ENCODE measurements at regions not wholly inside any gene's neighbourhood (a gene's known extent, or its start where the extent isn't known, plus 50 kb on each side); places are given as distances from the start of the nearest gene placed in this dataset.

DNA sequence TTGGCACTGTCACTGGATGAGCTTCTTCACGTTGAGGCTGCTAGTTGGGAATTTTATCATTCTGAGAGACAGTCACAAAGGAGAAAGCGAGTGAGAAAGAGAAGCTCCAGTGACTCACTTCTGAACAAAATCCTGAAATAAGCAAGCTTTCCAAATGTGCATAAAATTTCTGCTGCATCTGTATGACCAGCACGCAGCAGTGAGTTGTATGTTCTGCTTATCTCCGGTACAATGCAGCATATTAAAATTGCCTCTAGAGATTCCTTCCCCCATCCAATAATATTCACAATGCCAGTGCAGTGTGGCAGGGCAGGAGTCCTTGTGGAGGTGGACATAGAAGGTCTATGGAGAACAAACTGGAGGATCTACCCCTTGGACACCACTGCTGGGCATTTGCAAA, 290.5 kb downstream of the ADGB start:
- DNase-seq, result no peak
- H3K36me3 ChIP-seq (replicated peaks; ENCODE audit: insufficient read depth, low read length), result no peaks in the 10 kb centered on the region
- H3K4me3 ChIP-seq (ENCODE audit: low read length), result no peak overlapping the region
- no peaks in the 10 kb centered on the region for H3K79me2 ChIP-seq (ENCODE audit: low read length)
- TF ChIP-seq, protein P1, sequence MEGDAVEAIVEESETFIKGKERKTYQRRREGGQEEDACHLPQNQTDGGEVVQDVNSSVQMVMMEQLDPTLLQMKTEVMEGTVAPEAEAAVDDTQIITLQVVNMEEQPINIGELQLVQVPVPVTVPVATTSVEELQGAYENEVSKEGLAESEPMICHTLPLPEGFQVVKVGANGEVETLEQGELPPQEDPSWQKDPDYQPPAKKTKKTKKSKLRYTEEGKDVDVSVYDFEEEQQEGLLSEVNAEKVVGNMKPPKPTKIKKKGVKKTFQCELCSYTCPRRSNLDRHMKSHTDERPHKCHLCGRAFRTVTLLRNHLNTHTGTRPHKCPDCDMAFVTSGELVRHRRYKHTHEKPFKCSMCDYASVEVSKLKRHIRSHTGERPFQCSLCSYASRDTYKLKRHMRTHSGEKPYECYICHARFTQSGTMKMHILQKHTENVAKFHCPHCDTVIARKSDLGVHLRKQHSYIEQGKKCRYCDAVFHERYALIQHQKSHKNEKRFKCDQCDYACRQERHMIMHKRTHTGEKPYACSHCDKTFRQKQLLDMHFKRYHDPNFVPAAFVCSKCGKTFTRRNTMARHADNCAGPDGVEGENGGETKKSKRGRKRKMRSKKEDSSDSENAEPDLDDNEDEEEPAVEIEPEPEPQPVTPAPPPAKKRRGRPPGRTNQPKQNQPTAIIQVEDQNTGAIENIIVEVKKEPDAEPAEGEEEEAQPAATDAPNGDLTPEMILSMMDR (IDR thresholded peaks at IDR 0.05; ENCODE audit: low read length), result no peak
- H3F3A ChIP-seq (ENCODE audit: insufficient read depth, low read length), result no peaks in the 10 kb centered on the region
- no peaks in the 10 kb centered on the region for H3K27me3 ChIP-seq (replicated peaks; ENCODE audit: insufficient read depth, low read length)
- no peak overlapping the region for H3K9ac ChIP-seq (ENCODE audit: low read length)
- H3K27ac ChIP-seq (ENCODE audit: low read length), result no peak overlapping the region
- no peaks in the 10 kb centered on the region for H3K9me3 ChIP-seq (replicated peaks; ENCODE audit: insufficient read depth, low read length)
- no peaks in the 10 kb centered on the region for H4K20me1 ChIP-seq (ENCODE audit: insufficient read depth, low read length)
- no peak overlapping the region for H2AFZ ChIP-seq (ENCODE audit: low read length)
- no peaks in the 10 kb centered on the region for H3K4me1 ChIP-seq (ENCODE audit: low read length)
- no peaks in the 10 kb centered on the region for H3K9me2 ChIP-seq (replicated peaks; ENCODE audit: insufficient read depth, low read length)
- H3K4me2 ChIP-seq (ENCODE audit: low read depth, low read length), result no peak overlapping the region

DNA sequence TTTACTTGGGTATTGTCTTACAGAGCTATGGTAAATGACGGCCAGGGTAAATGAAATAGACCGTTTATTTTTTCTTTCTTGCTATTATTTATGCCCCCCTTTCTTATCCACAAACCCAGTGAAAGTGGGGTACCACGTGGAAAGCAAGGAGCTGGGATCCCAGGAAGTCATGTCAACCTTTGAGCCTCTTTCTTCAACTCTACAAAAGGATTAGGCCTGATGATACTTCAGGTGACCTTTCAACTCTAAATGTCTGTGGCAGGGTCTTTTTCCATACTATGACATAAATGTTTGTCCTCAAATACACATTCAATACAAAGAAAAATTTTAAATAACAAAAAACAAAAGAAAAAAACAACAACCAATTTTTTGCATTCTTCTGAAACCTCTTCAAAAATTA, 291.4 kb downstream of the ADGB start:
- no peaks in the 10 kb centered on the region for H3K9me3 ChIP-seq (replicated peaks; ENCODE audit: insufficient read depth, low read length)
- H3K9me2 ChIP-seq (replicated peaks; ENCODE audit: insufficient read depth, low read length), result no peaks in the 10 kb centered on the region
- DNase-seq, result no peak
- H3K9ac ChIP-seq (ENCODE audit: low read length), result no peak overlapping the region
- no peaks in the 10 kb centered on the region for H4K20me1 ChIP-seq (ENCODE audit: insufficient read depth, low read length)
- no peak overlapping the region for H3K27ac ChIP-seq (ENCODE audit: low read length)
- TF ChIP-seq EZH2phosphoT487 (IDR thresholded peaks at IDR 0.05; ENCODE audit: low read length) (no peak), EZH2 (optimal IDR thresholded peaks at IDR 0.05; ENCODE audit: low read depth, low read length) (no peak)
- TF ChIP-seq, protein P1 (IDR thresholded peaks at IDR 0.05; ENCODE audit: low read length), result no peak
- H3K4me1 ChIP-seq (ENCODE audit: low read length), result no peaks in the 10 kb centered on the region
- no peak overlapping the region for H3K4me2 ChIP-seq (ENCODE audit: low read depth, low read length)
- H3K36me3 ChIP-seq (replicated peaks; ENCODE audit: insufficient read depth, low read length), result no peaks in the 10 kb centered on the region
- no peak overlapping the region for H2AFZ ChIP-seq (ENCODE audit: low read length)
- no peaks in the 10 kb centered on the region for H3K79me2 ChIP-seq (ENCODE audit: low read length)
- no peaks in the 10 kb centered on the region for H3F3A ChIP-seq (ENCODE audit: insufficient read depth, low read length)
- no peak overlapping the region for H3K4me3 ChIP-seq (ENCODE audit: low read length)
- H3K27me3 ChIP-seq (replicated peaks; ENCODE audit: insufficient read depth, low read length), result no peaks in the 10 kb centered on the region

DNA sequence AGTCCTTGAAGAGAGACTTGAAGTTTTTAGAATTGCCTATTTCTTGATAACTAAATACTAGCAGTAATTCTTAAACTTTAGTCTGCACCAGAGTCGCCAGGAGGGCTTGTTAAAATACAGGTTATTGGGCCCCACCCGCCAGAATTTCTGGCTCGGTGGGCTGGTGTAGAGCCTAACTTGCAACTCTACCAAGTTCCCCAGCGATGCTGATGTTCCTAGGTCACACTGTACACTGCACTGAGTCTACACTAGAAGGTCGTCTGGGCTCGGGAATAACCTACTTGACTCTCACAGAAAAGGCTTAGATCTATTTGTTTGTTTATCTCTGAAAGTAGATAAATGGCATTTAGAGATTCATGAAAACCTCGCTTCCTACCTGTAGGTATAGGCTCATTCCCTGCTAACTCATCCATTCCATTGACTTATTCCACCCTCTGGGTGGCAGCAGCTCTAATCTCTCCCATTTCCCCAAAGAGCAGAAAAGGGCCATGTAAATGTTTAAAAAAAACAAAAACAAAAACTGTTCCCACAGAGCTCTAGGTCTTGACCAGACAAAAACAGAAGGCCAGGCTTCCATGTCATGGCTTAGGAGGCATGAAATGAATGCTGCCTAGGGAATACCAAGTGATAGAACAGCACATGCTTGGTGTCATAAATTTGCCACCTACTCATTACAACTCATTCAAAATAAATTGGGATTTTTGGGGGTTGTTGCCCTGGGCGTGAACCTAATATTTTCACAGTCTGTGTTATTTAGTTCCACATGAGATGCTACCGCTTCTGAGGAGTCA, 292.1 kb downstream of the ADGB start:
- Histone ChIP-seq H3F3A (ENCODE audit: insufficient read depth, low read length) (no peaks in the 10 kb centered on the region), H3K9ac (ENCODE audit: low read length) (no peak overlapping the region), H2AFZ (ENCODE audit: low read length) (no peak overlapping the region), H3K4me2 (ENCODE audit: low read depth, low read length) (no peak overlapping the region), H3K36me3 (replicated peaks; ENCODE audit: insufficient read depth, low read length) (no peaks in the 10 kb centered on the region), H3K9me2 (replicated peaks; ENCODE audit: insufficient read depth, low read length) (no peaks in the 10 kb centered on the region), H3K4me3 (ENCODE audit: low read length) (no peak overlapping the region), H3K79me2 (ENCODE audit: low read length) (no peaks in the 10 kb centered on the region), H3K27ac (ENCODE audit: low read length) (no peak overlapping the region), H4K20me1 (ENCODE audit: insufficient read depth, low read length) (no peaks in the 10 kb centered on the region), H3K27me3 (replicated peaks; ENCODE audit: insufficient read depth, low read length) (no peaks in the 10 kb centered on the region), H3K4me1 (ENCODE audit: low read length) (no peaks in the 10 kb centered on the region), H3K9me3 (replicated peaks; ENCODE audit: insufficient read depth, low read length) (no peaks in the 10 kb centered on the region)
- no peak for DNase-seq
- TF ChIP-seq EZH2phosphoT487 (IDR thresholded peaks at IDR 0.05; ENCODE audit: low read length) (no peak), EZH2 (optimal IDR thresholded peaks at IDR 0.05; ENCODE audit: low read depth, low read length) (no peak)
- TF ChIP-seq, protein P1 (IDR thresholded peaks at IDR 0.05; ENCODE audit: low read length), result no peak

Data from MM.1S (cell line).